GM18868 (cell line): ENCODE measurements at regions not wholly inside any gene's neighbourhood (a gene's known extent, or its start where the extent isn't known, plus 50 kb on each side); places are given as distances from the start of the nearest gene placed in this dataset.

Experiments used
- ATAC-seq: cut with Tn5 transposase; IDR thresholded peaks from one replicate; pipeline ENCODE4 v1.9.1; 2021; ENCODE audit warnings: mild to moderate bottlenecking, moderate library complexity; ENCODE audit not compliant: unreplicated experiment

- ATAC-seq, result no peak
These were observed 1089.9 kb upstream of the CDH6 start for GRCh38 chr5:30103452-30104202.

- ATAC-seq, result no peak
These were observed 1090.4 kb upstream of the CDH6 start for GRCh38 chr5:30103052-30103451.

- ATAC-seq, result no peak
These were observed 1091.3 kb upstream of the CDH6 start for GRCh38 chr5:30102185-30102584.

- ATAC-seq, result no peak
These were observed 1092.6 kb upstream of the CDH6 start for GRCh38 chr5:30100929-30101328.

- no peak for ATAC-seq
These were observed 1093.3 kb upstream of the CDH6 start for GRCh38 chr5:30100148-30100713.

GRCh38 chr5:30099634-30100033, 1093.9 kb upstream of the CDH6 start:
- no peak for ATAC-seq

- ATAC-seq, result no peak
These were observed 1094.5 kb upstream of the CDH6 start for GRCh38 chr5:30098940-30099339.

- no peak for ATAC-seq
These were observed 1100.9 kb upstream of the CDH6 start for GRCh38 chr5:30092548-30092947.

- no peak for ATAC-seq
These were observed 1123.8 kb upstream of the CDH6 start for GRCh38 chr5:30069441-30070263.

GRCh38 chr5:30063503-30063902, 1130.0 kb upstream of the CDH6 start:
- no peak for ATAC-seq

- ATAC-seq, result no peak
These were observed 1141.5 kb upstream of the CDH6 start for GRCh38 chr5:30051976-30052375.

- no peak for ATAC-seq
These were observed 1143.2 kb upstream of the CDH6 start for GRCh38 chr5:30050056-30050815.

- no peak for ATAC-seq
These were observed 1150.8 kb upstream of the CDH6 start for GRCh38 chr5:30042677-30043076.

GRCh38 chr5:30041831-30042385, 1151.6 kb upstream of the CDH6 start:
- ATAC-seq, result no peak

GRCh38 chr5:30041291-30041690, 1152.2 kb upstream of the CDH6 start:
- no peak for ATAC-seq

- ATAC-seq, result peak; percentile 88
These were observed 1152.9 kb upstream of the CDH6 start for GRCh38 chr5:30040488-30041118.

GRCh38 chr5:30039379-30039778, 1154.1 kb upstream of the CDH6 start:
- ATAC-seq, result no peak

GRCh38 chr5:30034870-30035269, 1158.6 kb upstream of the CDH6 start:
- no peak for ATAC-seq

GRCh38 chr5:30030101-30030500, 1163.4 kb upstream of the CDH6 start:
- ATAC-seq, result no peak

GRCh38 chr5:30001826-30002225, 1191.7 kb upstream of the CDH6 start:
- ATAC-seq, result no peak
